Prostate gland (tissue), 2 donors: ENCODE measurements at regions not wholly inside any gene's neighbourhood (a gene's known extent, or its start where the extent isn't known, plus 50 kb on each side); places are given as distances from the start of the nearest gene placed in this dataset.
"Not testable (repeated sequence)": the region's sequence is repeated elsewhere in the genome, so short reads cannot be mapped to it uniquely, and the experiment has no call there.

Experiments
- DNase-seq: peaks from one replicate; pipeline ENCODE4 v3.0.0-alpha.2; 2019; ENCODE audit warnings: low spot score
- H3K27ac ChIP-seq, 2 donors: fragments of 200-600 bp; sonication (generic); 2 replicates each; pipeline ENCODE4 v1.5.1; 2017 to 2019
- H3K27me3 ChIP-seq: fragments of 200-600 bp; sonication (generic); replicated peaks from 2 replicates; pipeline ENCODE4 v1.5.1; 2019; ENCODE audit not compliant: insufficient read depth
- H3K36me3 ChIP-seq, 2 donors: fragments of 200-600 bp; sonication (generic); 1 replicate in 1 of 2; 2 replicates in 1 of 2; pipeline versions ENCODE4 v1.5.1 to v1.8.1; 2017 to 2019
- H3K4me1 ChIP-seq: fragments of 200-600 bp; sonication (generic); replicated peaks from 2 replicates; pipeline ENCODE4 v1.5.1; 2019
- H3K4me3 ChIP-seq, 2 donors: fragments of 200-600 bp; sonication (generic); 2 replicates each; pipeline ENCODE4 v1.5.1; 2017 to 2019
- H3K9me3 ChIP-seq: fragments of 200-600 bp; sonication (generic); 2 replicates; pipeline ENCODE4 v1.5.1; 2017
- CTCF ChIP-seq, 4 experiments: fragments of 200-600 bp in 2 of 4; fragments of 450-650 bp in 2 of 4; sonication (generic) in 2 of 4; IDR thresholded peaks; 1 replicate in 3 of 4; 2 replicates in 1 of 4; pipeline ENCODE4 v1.5.1; 2016 to 2019; ENCODE audit warnings: antibody characterized with exemption in 4 of 4, mild to moderate bottlenecking in 2 of 4, moderate library complexity in 2 of 4
- POLR2A ChIP-seq: fragments of 450-650 bp; IDR thresholded peaks from one replicate; pipeline ENCODE4 v1.6.1; 2016; ENCODE audit warnings: antibody characterized with exemption, mild to moderate bottlenecking
- POLR2AphosphoS5 ChIP-seq: sonication (generic); formaldehyde crosslinking; IDR thresholded peaks from one replicate; pipeline ENCODE4 v1.6.1; 2017; ENCODE audit warnings: antibody characterized with exemption
- WGBS: methylation state at CpG from one replicate; pipeline ENCODE4 v1.1.5; 2018; 5-methylcytosine and 5-hydroxymethylcytosine counted together
- intact Hi-C: fragments of 100-400 bp; cut with DNase I; formaldehyde crosslinking; loops from one replicate; pipeline ENCODE4 v1.14.2; 2022

GRCh38 chr11:44389963-44390605 is 80.1 kb upstream of the ALX4 start:
- Histone ChIP-seq H3K9me3 (no peaks in the 10 kb centered on the region), H3K4me3 (no peak overlapping the region), H3K36me3 (no peaks in the 10 kb centered on the region), H3K27ac (no peak overlapping the region), H3K27me3 (peaks cover 2% of the 10 kb centered on the region), H3K4me1 (no peaks in the 10 kb centered on the region)
- 92% methylated on average over 3 of the region's 3 CpGs for WGBS
- DNase-seq, result no peak
- intact Hi-C loops, result no loop called here
- no peak for TF ChIP-seq POLR2A
- TF ChIP-seq CTCF (IDR thresholded peaks at IDR 0.05), result no peak
- TF ChIP-seq POLR2AphosphoS5, result no peak

GRCh38 chr11:44391004-44391403 is 81.1 kb upstream of the ALX4 start:
- H3K4me1 ChIP-seq, H3K36me3 ChIP-seq, H3K27ac ChIP-seq, intact Hi-C loops, H3K4me3 ChIP-seq, H3K9me3 ChIP-seq, DNase-seq, H3K27me3 ChIP-seq: not testable (repeated sequence)
- WGBS, result 91% methylated on average over 2 of the region's 3 CpGs

- intact Hi-C loops, H3K4me3 ChIP-seq, H3K4me1 ChIP-seq, H3K27ac ChIP-seq, H3K9me3 ChIP-seq, DNase-seq, H3K36me3 ChIP-seq, H3K27me3 ChIP-seq: not testable (repeated sequence)
- WGBS, result 64% methylated on average over 10 of the region's 10 CpGs
Measured at GRCh38 chr11:44396746-44397145, 86.8 kb upstream of the ALX4 start.

- Histone ChIP-seq H3K27me3 (peaks cover 4% of the 10 kb centered on the region), H3K27ac (no peak overlapping the region), H3K4me1 (no peaks in the 10 kb centered on the region), H3K36me3 (no peaks in the 10 kb centered on the region), H3K4me3 (no peak overlapping the region), H3K9me3 (no peaks in the 10 kb centered on the region)
- WGBS, result 79% methylated on average over 7 of the region's 7 CpGs
- no peak for DNase-seq
- intact Hi-C loops, result no loop called here
- TF ChIP-seq CTCF (IDR thresholded peaks at IDR 0.05) (no peak), POLR2A (no peak), POLR2AphosphoS5 (no peak)
Measured at GRCh38 chr11:44397586-44398178, 87.7 kb upstream of the ALX4 start.

- Histone ChIP-seq H3K9me3 (no peaks in the 10 kb centered on the region), H3K27ac (no peak overlapping the region), H3K4me3 (no peak overlapping the region), H3K4me1 (no peaks in the 10 kb centered on the region), H3K36me3 (no peaks in the 10 kb centered on the region), H3K27me3 (peaks cover 4% of the 10 kb centered on the region)
- DNase-seq, result no peak
- WGBS, result 63% methylated on average over 14 of the region's 15 CpGs
- intact Hi-C loops, result no loop called here
- TF ChIP-seq POLR2AphosphoS5 (no peak), CTCF (IDR thresholded peaks at IDR 0.05) (no peak), POLR2A (no peak)
Measured at GRCh38 chr11:44398266-44399030, 88.5 kb upstream of the ALX4 start.

- Histone ChIP-seq H3K4me1 (no peaks in the 10 kb centered on the region), H3K4me3 (no peak overlapping the region), H3K9me3 (no peaks in the 10 kb centered on the region), H3K27ac (no peak overlapping the region), H3K27me3 (peaks cover 4% of the 10 kb centered on the region), H3K36me3 (no peaks in the 10 kb centered on the region)
- WGBS, result 38% methylated on average over 2 of the region's 2 CpGs
- intact Hi-C loops, result no loop called here
- DNase-seq, result no peak
- no peak for TF ChIP-seq CTCF (IDR thresholded peaks at IDR 0.05)
- TF ChIP-seq POLR2A, result no peak
- no peak for TF ChIP-seq POLR2AphosphoS5
Measured at GRCh38 chr11:44399968-44400367, 90.0 kb upstream of the ALX4 start.
